Activated gamma-delta T cell (primary cell): ENCODE measurements at regions not wholly inside any gene's neighbourhood (a gene's known extent, or its start where the extent isn't known, plus 50 kb on each side); places are given as distances from the start of the nearest gene placed in this dataset.
"Not testable (repeated sequence)": the region's sequence is repeated elsewhere in the genome, so short reads cannot be mapped to it uniquely, and the experiment has no call there.

Experiments
- DNase-seq: peaks from one replicate; lab custom pipeline; 2025; lab: John Stamatoyannopoulos, UW

GRCh38 chr5:84885485-84886258, 501.0 kb upstream of the EDIL3 start:
- no peak for DNase-seq

- no peak for DNase-seq
Observed at GRCh38 chr5:84881737-84882136, 497.1 kb upstream of the EDIL3 start.

GRCh38 chr5:84874196-84874595, 489.5 kb upstream of the EDIL3 start:
- DNase-seq, result no peak

GRCh38 chr5:84872768-84873167, 488.1 kb upstream of the EDIL3 start:
- DNase-seq, result no peak

- DNase-seq, result no peak
Observed at GRCh38 chr5:84870369-84870768, 485.7 kb upstream of the EDIL3 start.

- no peak for DNase-seq
Observed at GRCh38 chr5:84869675-84870074, 485.0 kb upstream of the EDIL3 start.

- DNase-seq, result not testable (repeated sequence)
Observed at GRCh38 chr5:84863936-84864335, 479.3 kb upstream of the EDIL3 start.

- DNase-seq, result no peak
Observed at GRCh38 chr5:84863020-84863419, 478.3 kb upstream of the EDIL3 start.

GRCh38 chr5:84862132-84862531, 477.5 kb upstream of the EDIL3 start:
- DNase-seq, result no peak

GRCh38 chr5:84861306-84861705, 476.6 kb upstream of the EDIL3 start:
- no peak for DNase-seq

GRCh38 chr5:84859056-84859455, 474.4 kb upstream of the EDIL3 start:
- no peak for DNase-seq

- DNase-seq, result no peak
Observed at GRCh38 chr5:84831701-84832100, 447.0 kb upstream of the EDIL3 start.

- DNase-seq, result peak; percentile 9
Observed at GRCh38 chr5:84830265-84830664, 445.6 kb upstream of the EDIL3 start.

GRCh38 chr5:84825606-84826005, 440.9 kb upstream of the EDIL3 start:
- DNase-seq, result no peak

- DNase-seq, result no peak
Observed at GRCh38 chr5:84821924-84822323, 437.2 kb upstream of the EDIL3 start.

GRCh38 chr5:84817953-84818352, 433.3 kb upstream of the EDIL3 start:
- no peak for DNase-seq

GRCh38 chr5:84816746-84817547, 432.3 kb upstream of the EDIL3 start:
- no peak for DNase-seq

GRCh38 chr5:84816160-84816559, 431.5 kb upstream of the EDIL3 start:
- DNase-seq, result no peak

GRCh38 chr5:84805473-84805872, 420.8 kb upstream of the EDIL3 start:
- no peak for DNase-seq

- no peak for DNase-seq
Observed at GRCh38 chr5:84796399-84796798, 411.7 kb upstream of the EDIL3 start.

GRCh38 chr5:84794486-84795035, 409.9 kb upstream of the EDIL3 start:
- no peak for DNase-seq

- DNase-seq, result no peak
Observed at GRCh38 chr5:84791730-84792129, 407.1 kb upstream of the EDIL3 start.

- DNase-seq, result no peak
Observed at GRCh38 chr5:84791138-84791537, 406.5 kb upstream of the EDIL3 start.
